Heart right ventricle (tissue), 16 donors: ENCODE measurements at regions not wholly inside any gene's neighbourhood (a gene's known extent, or its start where the extent isn't known, plus 50 kb on each side); places are given as distances from the start of the nearest gene placed in this dataset.

Experiments
- ATAC-seq, 8 donors: fragments of 200-7000 bp; cut with Tn5 transposase; one replicate each; pipeline ENCODE4 v1.9.1; 2020; ENCODE audit warnings: mild to moderate bottlenecking in 8 of 8, moderate library complexity in 8 of 8, moderate number of reproducible peaks in 1 of 8
- DNase-seq, 2 donors: peaks; one replicate each; pipeline ENCODE4 v3.0.0-alpha.2; 2020
- H3K27ac ChIP-seq, 10 donors: fragments of 200-600 bp; sonication (generic) in 2 of 10; one replicate each; pipeline versions ENCODE4 v1.5.0 to v1.8.0; 2020 to 2022; ENCODE audit warnings: mild to moderate bottlenecking in 3 of 10
- H3K27me3 ChIP-seq, 7 donors: fragments of 200-600 bp; one replicate each; pipeline ENCODE4 v1.8.0; 2021 to 2022; ENCODE audit warnings: mild to moderate bottlenecking in 2 of 7
- H3K36me3 ChIP-seq, 9 donors: fragments of 200-600 bp; sonication (generic) in 1 of 9; one replicate each; pipeline versions ENCODE4 v1.5.0 to v1.8.0; 2020 to 2022; ENCODE audit warnings: mild to moderate bottlenecking in 2 of 9
- H3K4me1 ChIP-seq, 9 donors: fragments of 200-600 bp; sonication (generic) in 1 of 9; one replicate each; pipeline versions ENCODE4 v1.5.0 to v1.8.0; 2020 to 2022; ENCODE audit warnings: mild to moderate bottlenecking in 4 of 9
- H3K4me3 ChIP-seq, 10 donors: fragments of 200-600 bp; sonication (generic) in 2 of 10; one replicate each; pipeline versions ENCODE4 v1.5.0 to v1.8.0; 2020 to 2022; ENCODE audit warnings: mild to moderate bottlenecking in 7 of 10, moderate library complexity in 2 of 10
- H3K9me3 ChIP-seq, 11 donors: fragments of 200-600 bp in 10 of 11; sonication (generic) in 2 of 11; one replicate each; pipeline versions ENCODE4 v1.5.0 to v1.8.0; 2013 to 2022; ENCODE audit warnings: mild to moderate bottlenecking in 2 of 11, control low read depth in 1 of 11, moderate library complexity in 1 of 11
- WGBS, 2 donors: extraction: QIAGEN DNeasy Blood & Tissue Kit; methylation state at CpG; one replicate each; pipeline ENCODE4 v1.1.7; 2013; ENCODE audit warnings: inconsistent platforms in 1 of 2; 5-methylcytosine and 5-hydroxymethylcytosine counted together
- intact Hi-C, 10 donors: fragments of 100-400 bp; cut with DNase I; formaldehyde crosslinking; loops; one replicate each; pipeline versions ENCODE4 v1.11.1 to v1.14.2; 2022
- TF ChIP-seq, protein P1 (sequence below), 9 donors: fragments of 200-600 bp; sonication (generic) in 2 of 9; IDR thresholded peaks; one replicate each; pipeline versions ENCODE4 v1.5.0 to v1.8.0; 2021 to 2022; ENCODE audit warnings: antibody characterized with exemption in 9 of 9, mild to moderate bottlenecking in 5 of 9, moderate library complexity in 1 of 9
- donor health status: Arrhythmogenic right ventricular cardiomyopathy.
- donor health status: ischemic (EF 13 %, LVEDD 7.1; RV severe dilation, severe dysfunction).
- donor health status: healthy with polysubstance abuse.
- donor health status: DM: no; HTN: yes; CAD: no.
- donor health status: DM: no; HTN: no; CAD: no.
- donor health status: ischemic (EF 25% LVEDD 6.9; RV normal size, moderate dysfunction).
- donor health status: ischemic (EF 25% LVEDD 5.7; RV mildly dilated, moderate dysfunction).
- donor health status: healthy.
- donor health status: DM: yes; HTN: yes; CAD: no.
- donor health status: Ischemic cardiomyopathy.
- donor health status: ischemic (EF 35%, LVEDD 5.7; RV mildly dilated, moderate dysfunction).
- donor health status: nonischemic (EF 11% LVEDD 7.7; RV severe dilation, severe dysfunction).
- donor health status: DM: yes; HTN: yes; CAD: no.
- donor health status: PGD.
- donor health status: ischemic (EF 29% LVEDD 5.4; RV normal size, mild dysfunction).
- donor health status: nonischemic (EF 23%, LVEDD 6.1; RV moderate dilation, normal function).

DNA sequence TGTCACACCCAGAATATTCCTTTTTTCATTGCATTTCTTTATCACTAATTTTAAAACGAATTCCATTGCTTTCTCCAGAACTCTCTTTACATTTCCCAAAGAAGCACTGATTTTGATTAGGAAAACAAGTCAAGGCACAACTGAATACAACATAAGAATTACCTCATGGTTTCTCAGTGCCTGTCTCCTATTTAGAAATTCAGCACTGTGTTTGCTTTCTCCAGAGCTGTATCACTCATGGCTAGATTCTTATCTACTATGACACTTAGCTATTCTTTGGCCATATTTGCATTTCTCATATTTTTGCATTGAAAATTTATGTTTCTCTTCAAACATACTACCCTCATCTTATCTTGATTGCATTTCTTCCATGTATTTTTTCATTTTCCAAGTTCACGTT, 1402.0 kb downstream of the MRPL39 start:
- H3K27ac ChIP-seq, result no peak overlapping the region
- no peaks in the 10 kb centered on the region for H3K36me3 ChIP-seq
- TF ChIP-seq, protein P1, sequence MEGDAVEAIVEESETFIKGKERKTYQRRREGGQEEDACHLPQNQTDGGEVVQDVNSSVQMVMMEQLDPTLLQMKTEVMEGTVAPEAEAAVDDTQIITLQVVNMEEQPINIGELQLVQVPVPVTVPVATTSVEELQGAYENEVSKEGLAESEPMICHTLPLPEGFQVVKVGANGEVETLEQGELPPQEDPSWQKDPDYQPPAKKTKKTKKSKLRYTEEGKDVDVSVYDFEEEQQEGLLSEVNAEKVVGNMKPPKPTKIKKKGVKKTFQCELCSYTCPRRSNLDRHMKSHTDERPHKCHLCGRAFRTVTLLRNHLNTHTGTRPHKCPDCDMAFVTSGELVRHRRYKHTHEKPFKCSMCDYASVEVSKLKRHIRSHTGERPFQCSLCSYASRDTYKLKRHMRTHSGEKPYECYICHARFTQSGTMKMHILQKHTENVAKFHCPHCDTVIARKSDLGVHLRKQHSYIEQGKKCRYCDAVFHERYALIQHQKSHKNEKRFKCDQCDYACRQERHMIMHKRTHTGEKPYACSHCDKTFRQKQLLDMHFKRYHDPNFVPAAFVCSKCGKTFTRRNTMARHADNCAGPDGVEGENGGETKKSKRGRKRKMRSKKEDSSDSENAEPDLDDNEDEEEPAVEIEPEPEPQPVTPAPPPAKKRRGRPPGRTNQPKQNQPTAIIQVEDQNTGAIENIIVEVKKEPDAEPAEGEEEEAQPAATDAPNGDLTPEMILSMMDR (IDR thresholded peaks at IDR 0.05), result no peak
- ATAC-seq (no peak), DNase-seq (no peak)
- H3K27me3 ChIP-seq, result no peaks in the 10 kb centered on the region
- no peaks in the 10 kb centered on the region for H3K4me1 ChIP-seq
- intact Hi-C loops, result loop anchor here in 1 of 10 donors (10.0 kb wide), 1 partner anchor 51 kb away; no protein-coding TSS in a partner anchor
- H3K4me3 ChIP-seq, result no peak overlapping the region
- H3K9me3 ChIP-seq, result peaks cover 0 to 24% (median 0%) of the 10 kb centered on the region in 11 donors
- 50 to 56% methylated on average over 2 of the region's 2 CpGs for WGBS, 2 donors

DNA sequence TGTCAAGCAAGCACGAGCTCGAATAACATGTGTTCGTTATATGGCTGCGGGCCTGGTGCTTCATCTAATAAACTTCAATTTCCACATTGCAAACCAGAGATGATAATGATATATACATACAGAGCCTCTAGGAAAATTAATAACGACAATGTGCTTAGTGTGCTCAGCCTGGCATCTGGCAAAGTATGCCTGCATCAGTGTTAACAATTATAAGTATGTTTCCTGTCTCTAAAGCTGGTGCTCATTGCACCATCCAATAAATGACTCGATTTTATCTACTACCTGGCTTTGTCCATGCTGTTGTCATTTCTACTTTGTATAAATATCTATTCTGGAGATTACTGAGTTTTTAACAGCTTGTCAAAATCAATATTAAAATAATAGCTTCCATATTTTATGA, 1402.6 kb downstream of the MRPL39 start:
- Histone ChIP-seq H3K9me3 (peaks cover 0 to 24% (median 0%) of the 10 kb centered on the region in 11 donors), H3K27ac (no peak overlapping the region), H3K4me3 (no peak overlapping the region), H3K36me3 (no peaks in the 10 kb centered on the region), H3K27me3 (no peaks in the 10 kb centered on the region), H3K4me1 (no peaks in the 10 kb centered on the region)
- TF ChIP-seq, protein P1 (IDR thresholded peaks at IDR 0.05), result no peak
- no peak for ATAC-seq
- no peak for DNase-seq
- WGBS, 2 donors, result 76 to 87% methylated on average over 6 of the region's 6 CpGs
- intact Hi-C loops, result loop anchor here in 1 of 10 donors (10.0 kb wide), 1 partner anchor 50 kb away; no protein-coding TSS in a partner anchor

DNA sequence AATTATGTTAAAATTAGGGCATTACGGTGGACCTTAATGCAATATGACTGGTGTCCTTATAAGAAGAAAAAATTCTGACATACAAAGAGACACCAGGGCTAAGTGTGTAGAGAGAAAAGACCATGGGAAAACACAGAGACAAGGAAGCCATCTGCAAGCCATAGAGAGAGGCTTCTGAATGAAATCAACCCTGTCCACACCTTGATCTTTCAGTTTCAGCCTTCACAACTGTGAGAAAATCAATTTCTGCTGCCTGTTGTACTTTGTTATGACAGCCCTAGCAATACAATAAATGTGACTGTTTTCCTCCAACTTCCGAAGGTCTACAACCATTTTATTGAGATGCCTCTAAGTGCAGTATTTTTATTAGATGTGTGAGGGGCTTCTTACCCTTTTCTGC, 1407.2 kb downstream of the MRPL39 start:
- DNase-seq (no peak), ATAC-seq (no peak)
- intact Hi-C loops, result loop anchor here in 1 of 10 donors (10.0 kb wide), 1 partner anchor 45 kb away; no protein-coding TSS in a partner anchor
- Histone ChIP-seq H3K27me3 (no peaks in the 10 kb centered on the region), H3K36me3 (no peaks in the 10 kb centered on the region), H3K9me3 (peaks cover 0 to 7% (median 0%) of the 10 kb centered on the region in 11 donors), H3K4me3 (no peak overlapping the region), H3K27ac (no peak overlapping the region), H3K4me1 (no peaks in the 10 kb centered on the region)
- 87 to 91% methylated on average over 2 of the region's 2 CpGs for WGBS, 2 donors
- TF ChIP-seq, protein P1 (IDR thresholded peaks at IDR 0.05), result no peak

DNA sequence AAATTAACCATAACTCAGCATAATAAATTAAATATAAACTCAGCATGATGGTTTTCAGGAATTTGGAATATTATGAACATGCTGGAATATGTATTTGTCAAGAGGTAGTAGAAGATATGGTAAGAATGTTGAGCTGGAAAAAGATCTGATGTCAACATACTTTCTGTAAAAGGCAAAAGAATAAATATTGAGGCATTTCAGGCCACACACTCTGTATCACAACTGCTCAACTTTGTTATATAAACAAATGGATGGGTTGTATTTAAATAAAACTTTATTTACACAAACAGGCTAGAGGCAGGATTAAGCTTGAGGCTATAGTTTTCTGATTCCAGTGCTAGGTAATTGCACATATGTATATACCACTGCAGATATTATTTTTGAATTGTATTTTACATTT, 1409.4 kb downstream of the MRPL39 start:
- Histone ChIP-seq H3K27ac (no peak overlapping the region), H3K9me3 (peaks cover 0 to 15% (median 0%) of the 10 kb centered on the region in 11 donors), H3K27me3 (no peaks in the 10 kb centered on the region), H3K4me3 (no peak overlapping the region), H3K4me1 (no peaks in the 10 kb centered on the region), H3K36me3 (no peaks in the 10 kb centered on the region)
- DNase-seq (no peak), ATAC-seq (no peak)
- TF ChIP-seq, protein P1 (IDR thresholded peaks at IDR 0.05), result no peak
- intact Hi-C loops, result no loop called here
